OCI-LY7 (cell line): ENCODE measurements at regions not wholly inside any gene's neighbourhood (a gene's known extent, or its start where the extent isn't known, plus 50 kb on each side); places are given as distances from the start of the nearest gene placed in this dataset.

Experiments
- BruUV-seq: library from RNA; stranded (reverse); fragments of 400-500 nt; replicated peaks from 2 replicates; lab custom pipeline; 2021; lab: Mats Ljungman, UMichigan
- CTCF ChIA-PET: fragments of 300-600 bp; sonication (Branson Sonifier 250); formaldehyde crosslinking; loops from one replicate; lab custom pipeline; 2022; ENCODE audit warnings: antibody characterized with exemption; ENCODE audit not compliant: unreplicated experiment; lab: Charles Lee
- POLR2A ChIA-PET: fragments of 300-600 bp; sonication (Branson Sonifier 250); formaldehyde crosslinking; loops from one replicate; lab custom pipeline; 2022; ENCODE audit warnings: antibody characterized with exemption; lab: Charles Lee
- DNase-seq: peaks from one replicate; pipeline ENCODE4 v3.0.0-alpha.2; 2015; ENCODE audit warnings: low spot score
- H2AFZ ChIP-seq: fragments of 200-600 bp; sonication (generic), shearing (Covaris generic); 2 replicates; pipeline ENCODE4 v1.6.1; 2014; ENCODE audit warnings: mild to moderate bottlenecking, antibody characterized with exemption, low read length, moderate library complexity
- H3K27ac ChIP-seq: fragments of 200-600 bp; sonication (generic); 2 replicates; pipeline ENCODE4 v1.5.1; 2014; ENCODE audit warnings: mixed run types, low read depth, mild to moderate bottlenecking, moderate library complexity, low read length, inconsistent platforms; ENCODE audit not compliant: poor library complexity, severe bottlenecking
- H3K36me3 ChIP-seq: fragments of 200-600 bp; sonication (generic); 2 replicates; pipeline ENCODE4 v1.6.1; 2014; ENCODE audit warnings: mild to moderate bottlenecking, antibody characterized with exemption, low read length, moderate library complexity, mixed read lengths; ENCODE audit not compliant: insufficient read depth
- H3K4me1 ChIP-seq: fragments of 200-600 bp; sonication (generic); 2 replicates; pipeline ENCODE4 v1.5.1; 2014; ENCODE audit warnings: mild to moderate bottlenecking, low read length; ENCODE audit not compliant: insufficient read depth, poor library complexity, severe bottlenecking
- H3K4me2 ChIP-seq: fragments of 200-600 bp; sonication (generic); 2 replicates; pipeline ENCODE4 v1.6.1; 2014; ENCODE audit warnings: mild to moderate bottlenecking, low read length
- H3K4me3 ChIP-seq: fragments of 200-600 bp; sonication (generic); 2 replicates; pipeline ENCODE4 v1.5.1; 2014; ENCODE audit warnings: mild to moderate bottlenecking, low read depth, low read length; ENCODE audit not compliant: poor library complexity, severe bottlenecking
- H3K79me2 ChIP-seq: fragments of 200-600 bp; sonication (generic); 2 replicates; pipeline ENCODE4 v1.6.1; 2016; ENCODE audit warnings: low read depth, mild to moderate bottlenecking, low read length, moderate library complexity, mixed read lengths; ENCODE audit not compliant: insufficient read depth
- H3K9me2 ChIP-seq: fragments of 200-600 bp; sonication (generic); 2 replicates; pipeline ENCODE4 v1.6.1; 2016; ENCODE audit warnings: mild to moderate bottlenecking, low read length, mixed read lengths; ENCODE audit not compliant: insufficient read depth
- H3K9me3 ChIP-seq: fragments of 200-600 bp; sonication (generic); 2 replicates; pipeline ENCODE4 v1.6.1; 2014; ENCODE audit warnings: mild to moderate bottlenecking, mixed run types, low read length, mixed read lengths
- H4K20me1 ChIP-seq: fragments of 200-600 bp; sonication (generic); 2 replicates; pipeline ENCODE4 v1.6.1; 2014; ENCODE audit warnings: mild to moderate bottlenecking, antibody characterized with exemption, low read length, moderate library complexity, mixed read lengths; ENCODE audit not compliant: insufficient read depth
- EZH2phosphoT487 ChIP-seq: fragments of 200-600 bp; sonication (generic); IDR thresholded peaks from 2 replicates; pipeline ENCODE4 v1.6.1; 2018; ENCODE audit warnings: low read depth, borderline replicate concordance, mild to moderate bottlenecking, mixed run types, antibody characterized with exemption, low read length, moderate library complexity, mixed read lengths
- intact Hi-C: fragments of 100-400 bp; cut with micrococcal nuclease; formaldehyde crosslinking; loops from one replicate; pipeline ENCODE4 v1.10.0; 2022; ENCODE audit not compliant: unreplicated experiment
- TF ChIP-seq, protein P1 (sequence below): fragments of 200-600 bp; sonication (generic); conservative IDR thresholded peaks from 2 replicates; pipeline ENCODE4 v1.5.1; 2014; ENCODE audit warnings: mild to moderate bottlenecking, antibody characterized with exemption, low read length, moderate library complexity, mixed read lengths

DNA sequence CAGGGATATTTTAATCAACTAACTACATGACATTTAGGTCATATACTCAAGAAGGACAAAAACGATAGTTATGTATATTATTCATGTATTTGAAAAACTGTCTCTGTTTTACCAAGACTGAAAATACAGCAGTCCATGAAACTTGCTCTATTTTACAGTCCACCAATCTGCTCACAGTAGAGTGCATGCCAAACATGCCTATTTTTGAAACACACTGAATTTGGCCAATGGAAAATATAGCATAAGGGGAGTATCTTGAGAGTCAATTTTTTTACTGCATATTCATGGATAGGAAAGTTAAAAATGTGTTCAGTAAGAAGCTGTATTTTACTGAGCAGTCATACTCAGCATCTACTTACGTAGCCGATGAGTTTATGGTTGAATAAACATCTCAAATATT lies 621.2 kb upstream of the CHORDC1 start:
- H3K4me1 ChIP-seq = no peaks in the 10 kb centered on the region
- intact Hi-C loops = no loop called here
- no peaks in the 10 kb centered on the region for H3K9me3 ChIP-seq
- no peak for DNase-seq
- no peak overlapping the region for H3K4me3 ChIP-seq
- H3K36me3 ChIP-seq = no peaks in the 10 kb centered on the region
- CTCF ChIA-PET = no interaction called here
- H3K27ac ChIP-seq = no peak overlapping the region
- BruUV-seq = no TSS peak
- H4K20me1 ChIP-seq = no peaks in the 10 kb centered on the region
- H3K9me2 ChIP-seq = no peaks in the 10 kb centered on the region
- POLR2A ChIA-PET = no interaction called here
- no peak overlapping the region for H3K4me2 ChIP-seq
- no peak for TF ChIP-seq EZH2phosphoT487
- TF ChIP-seq, protein P1, sequence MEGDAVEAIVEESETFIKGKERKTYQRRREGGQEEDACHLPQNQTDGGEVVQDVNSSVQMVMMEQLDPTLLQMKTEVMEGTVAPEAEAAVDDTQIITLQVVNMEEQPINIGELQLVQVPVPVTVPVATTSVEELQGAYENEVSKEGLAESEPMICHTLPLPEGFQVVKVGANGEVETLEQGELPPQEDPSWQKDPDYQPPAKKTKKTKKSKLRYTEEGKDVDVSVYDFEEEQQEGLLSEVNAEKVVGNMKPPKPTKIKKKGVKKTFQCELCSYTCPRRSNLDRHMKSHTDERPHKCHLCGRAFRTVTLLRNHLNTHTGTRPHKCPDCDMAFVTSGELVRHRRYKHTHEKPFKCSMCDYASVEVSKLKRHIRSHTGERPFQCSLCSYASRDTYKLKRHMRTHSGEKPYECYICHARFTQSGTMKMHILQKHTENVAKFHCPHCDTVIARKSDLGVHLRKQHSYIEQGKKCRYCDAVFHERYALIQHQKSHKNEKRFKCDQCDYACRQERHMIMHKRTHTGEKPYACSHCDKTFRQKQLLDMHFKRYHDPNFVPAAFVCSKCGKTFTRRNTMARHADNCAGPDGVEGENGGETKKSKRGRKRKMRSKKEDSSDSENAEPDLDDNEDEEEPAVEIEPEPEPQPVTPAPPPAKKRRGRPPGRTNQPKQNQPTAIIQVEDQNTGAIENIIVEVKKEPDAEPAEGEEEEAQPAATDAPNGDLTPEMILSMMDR = no peak
- no peak overlapping the region for H2AFZ ChIP-seq
- H3K79me2 ChIP-seq = no peaks in the 10 kb centered on the region

DNA sequence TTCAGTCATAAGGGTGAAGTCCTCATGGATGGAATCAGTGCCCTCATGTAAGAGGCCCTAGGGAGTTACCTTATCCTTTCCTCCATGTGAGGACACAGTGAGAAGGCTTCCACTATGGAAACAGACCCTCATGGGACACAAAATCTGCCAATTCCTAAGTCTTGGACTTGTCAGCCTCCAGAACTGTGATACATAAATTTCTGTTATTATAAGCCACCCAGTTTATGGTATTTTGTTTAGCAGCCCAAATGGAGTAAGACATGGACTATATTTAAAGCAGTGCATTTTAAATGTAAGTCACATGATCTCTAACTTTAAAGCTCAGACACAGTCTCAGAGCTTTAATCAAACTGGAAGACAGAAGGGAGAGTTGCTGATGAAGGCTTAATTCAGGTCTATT lies 619.8 kb upstream of the CHORDC1 start:
- intact Hi-C loops = no loop called here
- no peaks in the 10 kb centered on the region for H3K4me1 ChIP-seq
- BruUV-seq = no TSS peak
- no peak overlapping the region for H3K4me2 ChIP-seq
- H4K20me1 ChIP-seq = no peaks in the 10 kb centered on the region
- H2AFZ ChIP-seq = no peak overlapping the region
- H3K9me2 ChIP-seq = no peaks in the 10 kb centered on the region
- ChIA-PET CTCF (no interaction called here), POLR2A (interaction anchor here (0.6 kb wide), 1 partner anchor 638 kb away, joined by 4 read pairs; no protein-coding TSS in a partner anchor)
- DNase-seq = no peak
- no peaks in the 10 kb centered on the region for H3K79me2 ChIP-seq
- no peaks in the 10 kb centered on the region for H3K36me3 ChIP-seq
- no peak overlapping the region for H3K4me3 ChIP-seq
- H3K27ac ChIP-seq = no peak overlapping the region
- TF ChIP-seq, protein P1 = no peak
- no peak for TF ChIP-seq EZH2phosphoT487
- H3K9me3 ChIP-seq = no peaks in the 10 kb centered on the region

DNA sequence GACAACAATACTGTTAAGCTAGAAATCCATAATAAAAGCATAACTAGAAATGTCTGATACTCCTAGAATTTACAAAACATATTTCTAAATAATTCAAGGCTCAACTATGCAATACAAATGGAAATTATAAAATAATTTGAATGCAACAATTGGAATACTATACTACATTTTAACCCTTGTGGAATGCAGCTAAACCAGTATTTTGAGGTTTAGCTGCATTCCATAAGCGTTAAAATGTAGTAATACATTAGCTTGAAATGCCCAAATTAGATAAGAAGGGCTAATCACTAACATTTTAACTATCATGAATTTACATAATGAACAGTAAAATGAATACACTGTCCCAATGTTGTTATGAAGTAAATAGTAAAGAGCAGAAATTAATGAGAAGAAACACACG lies 617.2 kb upstream of the CHORDC1 start:
- Histone ChIP-seq H3K9me3 (no peaks in the 10 kb centered on the region), H4K20me1 (no peaks in the 10 kb centered on the region), H3K9me2 (no peaks in the 10 kb centered on the region), H3K4me3 (no peak overlapping the region), H3K36me3 (no peaks in the 10 kb centered on the region), H3K4me2 (no peak overlapping the region), H3K27ac (no peak overlapping the region), H2AFZ (no peak overlapping the region), H3K4me1 (no peaks in the 10 kb centered on the region), H3K79me2 (no peaks in the 10 kb centered on the region)
- no peak for DNase-seq
- BruUV-seq = no TSS peak
- ChIA-PET POLR2A (interaction anchor here (0.6 kb wide), 1 partner anchor 9 kb away, joined by 5 read pairs; no protein-coding TSS in a partner anchor), CTCF (no interaction called here)
- intact Hi-C loops = no loop called here
- TF ChIP-seq, protein P1 = no peak
- no peak for TF ChIP-seq EZH2phosphoT487
